ENCODE measurements at regions not wholly inside any gene's neighbourhood (a gene's known extent, or its start where the extent isn't known, plus 50 kb on each side); places are given as distances from the start of the nearest gene placed in this dataset.

DNA sequence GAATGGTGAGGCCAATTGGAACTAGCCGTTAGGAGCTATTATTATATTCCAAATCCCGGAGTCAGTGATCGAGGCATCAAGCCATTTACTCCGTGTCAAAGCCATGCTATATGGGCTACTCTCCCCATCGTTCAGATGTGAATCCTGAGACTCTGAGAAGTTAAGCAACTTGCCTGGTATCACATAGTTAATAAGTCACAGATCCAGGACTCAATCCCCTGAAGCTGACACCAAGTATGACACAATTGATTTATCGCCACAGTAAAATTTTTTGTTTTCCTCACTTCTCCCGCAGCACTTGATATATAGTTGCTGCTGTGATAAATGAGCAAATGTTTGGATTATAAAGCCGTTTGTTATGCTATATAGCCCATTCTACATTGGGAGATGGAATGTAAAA is 50.8 kb upstream of the TSHZ2 start:
- no peak for TF ChIP-seq CTCF (IDR thresholded peaks at IDR 0.05; ENCODE audit: low read depth, low read length, missing control alignments)
- in situ Hi-C loops (cut with HindIII; ENCODE audit: low pct_ligation_motif_present, low sequenced_read_pairs): no loop called here
- Histone ChIP-seq H3K27ac (no peak overlapping the region), H3K27me3 (replicated peaks) (no peaks in the 10 kb centered on the region), H3K36me3 (replicated peaks) (no peaks in the 10 kb centered on the region), H3K4me3 (ENCODE audit: low read depth, low read length) (no peak overlapping the region)
- DNase-seq: no peak

DNA sequence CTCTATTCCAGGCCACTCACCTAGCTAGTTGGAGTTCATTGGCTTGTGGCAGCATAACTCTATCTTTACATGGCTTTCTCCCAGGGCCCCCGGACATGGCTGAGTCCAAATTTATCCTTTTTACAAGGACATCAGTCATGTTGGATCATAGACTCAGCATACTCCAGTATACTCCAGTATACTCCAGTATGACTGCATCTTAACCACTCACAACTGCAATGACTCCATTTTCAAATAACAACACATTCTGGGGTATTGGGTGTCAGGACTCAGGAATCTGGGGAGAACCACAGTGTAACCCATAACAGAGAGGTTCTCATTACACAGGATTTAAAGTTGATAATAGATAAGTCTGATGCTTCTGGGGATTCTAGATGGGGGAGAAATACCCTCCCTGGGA is 53.8 kb upstream of the TSHZ2 start:
- in situ Hi-C loops (cut with HindIII; ENCODE audit: low pct_ligation_motif_present, low sequenced_read_pairs): no loop called here
- Histone ChIP-seq H3K27me3 (replicated peaks) (no peaks in the 10 kb centered on the region), H3K27ac (no peak overlapping the region), H3K36me3 (replicated peaks) (no peaks in the 10 kb centered on the region), H3K4me3 (ENCODE audit: low read depth, low read length) (no peak overlapping the region)
- TF ChIP-seq CTCF (IDR thresholded peaks at IDR 0.05; ENCODE audit: low read depth, low read length, missing control alignments): no peak
- no peak for DNase-seq

DNA sequence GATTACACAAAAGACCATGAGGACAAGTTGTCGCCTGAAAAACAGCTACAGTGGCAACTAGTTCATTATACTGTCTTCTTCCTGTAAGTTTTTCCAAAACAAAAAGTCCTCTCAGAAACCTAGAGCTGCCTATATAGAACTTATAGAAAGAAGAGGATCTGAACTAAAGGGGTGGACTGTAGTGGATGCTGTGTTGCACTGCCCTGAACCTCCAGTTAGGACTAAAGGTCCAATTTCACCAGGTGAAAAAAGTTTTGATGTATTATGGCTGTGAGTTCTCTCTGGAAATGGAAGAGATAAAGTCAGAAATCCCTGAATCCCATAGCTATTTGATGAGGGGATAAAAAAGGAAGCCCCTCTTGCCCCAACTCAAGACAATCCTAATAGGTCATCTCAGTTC is 56.6 kb upstream of the TSHZ2 start:
- no peaks in the 10 kb centered on the region for H3K36me3 ChIP-seq (replicated peaks)
- no peak for TF ChIP-seq CTCF (IDR thresholded peaks at IDR 0.05; ENCODE audit: low read depth, low read length, missing control alignments)

GRCh38 chr20:52914870-52915269 is 57.3 kb upstream of the TSHZ2 start:
- no peak for DNase-seq
- no peaks in the 10 kb centered on the region for H3K36me3 ChIP-seq (replicated peaks)
- no peak for TF ChIP-seq CTCF (IDR thresholded peaks at IDR 0.05; ENCODE audit: low read depth, low read length, missing control alignments)
- no peak overlapping the region for H3K4me3 ChIP-seq (ENCODE audit: low read depth, low read length)
- no peaks in the 10 kb centered on the region for H3K27me3 ChIP-seq (replicated peaks)
- H3K27ac ChIP-seq: no peak overlapping the region
- in situ Hi-C loops (cut with HindIII; ENCODE audit: low pct_ligation_motif_present, low sequenced_read_pairs): no loop called here

More for the DNA sequence above, 56.6 kb upstream of the TSHZ2 start:
- no peak for DNase-seq
- in situ Hi-C loops (cut with HindIII; ENCODE audit: low pct_ligation_motif_present, low sequenced_read_pairs): no loop called here
- H3K27ac ChIP-seq: no peak overlapping the region
- H3K4me3 ChIP-seq (ENCODE audit: low read depth, low read length): no peak overlapping the region
- H3K27me3 ChIP-seq (replicated peaks): no peaks in the 10 kb centered on the region

DNA sequence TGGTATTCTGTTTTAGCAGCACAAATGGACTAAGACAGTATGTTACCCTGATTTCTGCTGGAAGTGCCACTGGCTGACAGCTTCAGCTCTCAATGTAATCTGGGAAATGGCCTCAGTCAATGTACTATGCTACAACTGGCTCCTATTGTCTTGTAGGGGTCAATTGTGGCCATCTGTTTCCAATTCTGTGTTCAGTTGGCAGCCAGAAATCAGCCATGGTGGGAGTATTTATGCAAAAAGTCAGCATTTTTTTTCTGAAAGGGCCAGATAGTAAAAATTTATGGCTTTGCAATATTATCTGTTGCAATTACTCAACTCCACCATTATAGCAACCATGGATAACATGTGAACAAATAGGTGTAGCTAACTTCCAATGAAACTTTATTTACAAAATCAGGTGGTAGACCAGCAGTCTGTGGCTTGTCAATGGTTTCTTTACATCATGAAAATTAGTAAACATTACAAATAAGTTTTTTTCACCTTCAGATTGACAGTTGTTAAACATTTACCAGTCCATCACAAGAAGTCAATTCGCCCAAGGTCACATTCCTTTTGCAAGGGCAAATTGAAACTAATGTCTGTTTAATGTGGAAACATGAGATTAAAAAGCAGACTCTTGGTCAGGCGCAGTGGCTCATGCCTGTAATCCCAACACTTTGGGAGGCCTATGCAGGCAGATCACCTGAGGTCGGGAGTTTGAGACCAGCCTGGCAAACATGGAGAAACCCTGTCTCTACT is 58.3 kb upstream of the TSHZ2 start:
- H3K27ac ChIP-seq: no peak overlapping the region
- no peaks in the 10 kb centered on the region for H3K36me3 ChIP-seq (replicated peaks)
- TF ChIP-seq CTCF (IDR thresholded peaks at IDR 0.05; ENCODE audit: low read depth, low read length, missing control alignments): no peak
- in situ Hi-C loops (cut with HindIII; ENCODE audit: low pct_ligation_motif_present, low sequenced_read_pairs): no loop called here
- DNase-seq: no peak
- H3K4me3 ChIP-seq (ENCODE audit: low read depth, low read length): no peak overlapping the region
- no peaks in the 10 kb centered on the region for H3K27me3 ChIP-seq (replicated peaks)

Data from brain microvascular endothelial cell (primary cell).